Activated CD8-positive, alpha-beta memory T cell treated with anti-CD3 and anti-CD28 coated beads, Interleukin-2, amount 50 U/mL, for 48 hours (primary cell): ENCODE measurements at regions not wholly inside any gene's neighbourhood (a gene's known extent, or its start where the extent isn't known, plus 50 kb on each side); places are given as distances from the start of the nearest gene placed in this dataset.
"Not testable (repeated sequence)": the region's sequence is repeated elsewhere in the genome, so short reads cannot be mapped to it uniquely, and the experiment has no call there.

Source experiments
- DNase-seq: peaks from one replicate; pipeline ENCODE4 v3.0.0-alpha.2; 2020

DNA sequence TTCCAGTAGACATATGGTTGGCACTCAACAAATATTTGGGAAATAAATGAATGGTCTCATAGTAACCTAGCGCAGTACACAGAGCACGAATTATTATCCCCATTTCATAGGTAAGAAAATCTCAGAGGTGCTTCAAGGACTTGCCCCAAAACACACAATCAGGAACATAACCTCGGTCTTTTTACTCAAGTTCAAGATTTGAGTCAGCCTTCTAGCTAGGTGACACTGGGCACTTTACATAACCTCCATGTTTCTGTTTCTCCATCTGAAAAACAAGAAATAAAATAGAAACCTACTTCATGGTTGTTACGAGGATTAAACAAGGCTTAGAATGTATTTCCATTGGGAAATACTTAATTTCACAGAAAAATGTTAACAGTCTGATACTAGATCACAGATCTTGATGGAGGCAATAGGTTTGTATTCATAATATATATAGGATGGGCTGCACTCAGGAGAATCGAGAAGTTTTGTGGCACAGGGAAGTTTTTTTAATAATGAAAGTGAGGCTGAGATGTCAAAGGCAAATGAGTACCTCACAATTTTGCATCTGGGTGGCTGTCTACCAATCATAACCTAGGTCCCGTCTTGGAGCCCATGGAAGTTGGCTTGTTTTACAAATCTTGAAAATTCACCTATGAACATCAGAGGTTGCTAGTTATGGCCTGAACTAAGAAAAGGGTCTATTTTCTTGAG, 147.4 kb upstream of the ZC3H12C start:
- DNase-seq, result no peak

- peak; percentile 65 for DNase-seq
Measured at GRCh38 chr11:109946322-109946846, 146.8 kb upstream of the ZC3H12C start.

- no peak for DNase-seq
Measured at GRCh38 chr11:109954534-109954933, 138.7 kb upstream of the ZC3H12C start.

- DNase-seq, result no peak
Measured at GRCh38 chr11:109956124-109956793, 136.9 kb upstream of the ZC3H12C start.

DNA sequence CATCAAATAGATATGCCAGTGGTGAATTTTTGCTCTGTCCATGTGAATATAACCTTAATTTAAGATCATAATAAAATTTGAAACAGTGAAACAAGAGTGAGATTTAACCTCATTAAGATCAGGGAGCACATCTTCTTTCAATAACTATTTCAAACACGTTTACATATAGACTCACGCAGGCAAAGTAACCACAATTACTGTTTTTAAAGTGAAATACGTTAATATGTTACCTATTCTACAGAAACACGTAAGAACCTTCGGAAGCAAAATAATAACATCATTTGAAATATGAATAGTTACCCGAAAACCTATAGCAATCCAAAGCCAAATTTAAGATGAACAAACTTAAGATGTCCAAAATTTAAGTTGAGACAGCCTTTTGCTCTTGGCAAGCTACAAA, 136.2 kb upstream of the ZC3H12C start:
- no peak for DNase-seq

GRCh38 chr11:109957601-109958000, 135.6 kb upstream of the ZC3H12C start:
- no peak for DNase-seq

- no peak for DNase-seq
Measured at GRCh38 chr11:109958131-109958820, 134.9 kb upstream of the ZC3H12C start.

DNA sequence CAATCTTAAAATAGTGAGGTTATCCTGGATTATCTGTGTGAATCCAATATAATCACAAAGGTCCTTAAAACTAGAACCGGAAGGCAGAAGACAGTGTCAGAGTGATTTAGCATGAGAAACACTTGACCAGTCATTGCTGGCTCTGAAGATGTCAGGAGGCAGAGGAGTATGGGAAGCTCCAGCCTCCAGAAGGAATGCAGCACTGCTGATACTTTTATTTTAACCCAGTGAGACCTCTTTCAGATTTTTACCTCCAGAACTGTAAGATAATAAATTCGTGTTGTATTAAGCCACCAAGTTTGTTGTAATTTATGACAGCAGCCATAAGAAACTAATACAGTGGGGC, 134.4 kb upstream of the ZC3H12C start:
- DNase-seq, result no peak

GRCh38 chr11:109960831-109961230, 132.4 kb upstream of the ZC3H12C start:
- no peak for DNase-seq

DNA sequence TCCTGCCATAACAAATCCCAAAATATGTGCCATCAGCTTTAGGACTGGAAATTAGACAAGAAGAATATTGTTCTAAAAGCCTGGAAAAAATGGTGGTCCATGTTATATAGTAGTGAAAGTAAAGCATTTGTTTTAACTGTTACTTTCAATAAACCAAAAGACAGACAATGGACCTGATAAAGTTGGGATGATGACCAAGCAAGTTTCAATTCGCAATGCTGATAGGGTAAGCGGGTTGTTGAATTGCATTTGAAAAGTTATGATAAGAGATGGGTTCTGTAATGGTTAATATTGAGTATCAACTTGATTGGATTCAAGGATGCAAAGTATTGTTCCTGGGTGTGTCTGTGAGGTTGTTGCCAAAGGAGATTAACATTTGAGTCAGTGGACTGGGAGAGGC, 131.9 kb upstream of the ZC3H12C start:
- DNase-seq, result no peak

DNA sequence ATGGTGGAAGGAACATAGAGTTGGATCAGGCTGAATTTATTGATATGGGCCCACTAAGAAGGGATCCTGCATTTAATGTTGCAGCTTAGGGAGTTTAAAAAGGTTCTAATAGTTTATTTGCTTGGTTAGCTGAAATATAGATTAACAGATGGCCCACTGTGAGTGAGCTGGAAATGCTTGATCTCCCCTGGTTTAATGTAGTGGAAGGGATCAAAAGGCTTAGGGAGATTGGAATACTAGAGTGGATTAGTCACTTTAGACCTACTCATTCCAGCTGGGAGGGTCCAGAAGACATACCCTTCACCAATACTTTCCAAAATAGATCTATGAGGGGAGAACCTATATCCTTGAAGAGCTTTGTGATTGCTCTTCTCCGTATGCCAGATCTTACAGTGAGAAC, 130.1 kb upstream of the ZC3H12C start:
- DNase-seq, result no peak

DNA sequence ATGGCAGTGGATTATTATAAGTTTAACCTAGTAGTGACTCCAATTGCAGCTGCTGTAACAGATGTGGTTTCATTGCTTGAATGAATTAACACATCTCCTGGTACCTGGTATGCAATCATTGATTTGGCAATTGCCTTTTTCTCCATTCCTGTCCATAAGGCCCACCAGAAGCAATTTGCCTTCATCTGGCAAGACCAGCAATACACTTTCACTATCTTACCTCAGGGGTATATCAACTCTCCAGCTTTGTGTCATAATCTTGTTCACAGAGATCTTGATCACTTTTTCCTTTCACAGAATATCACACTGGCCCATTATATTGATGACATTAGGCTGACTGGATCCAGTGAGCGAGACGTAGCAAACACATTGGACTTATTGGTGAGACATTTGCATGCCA, 128.7 kb upstream of the ZC3H12C start:
- no peak for DNase-seq

- DNase-seq, result not testable (repeated sequence)
Measured at GRCh38 chr11:109965445-109965844, 127.7 kb upstream of the ZC3H12C start.

- not testable (repeated sequence) for DNase-seq
Measured at GRCh38 chr11:109965926-109966325, 127.3 kb upstream of the ZC3H12C start.

- not testable (repeated sequence) for DNase-seq
Measured at GRCh38 chr11:109967136-109967535, 126.1 kb upstream of the ZC3H12C start.

- no peak for DNase-seq
Measured at GRCh38 chr11:109968299-109968698, 124.9 kb upstream of the ZC3H12C start.

DNA sequence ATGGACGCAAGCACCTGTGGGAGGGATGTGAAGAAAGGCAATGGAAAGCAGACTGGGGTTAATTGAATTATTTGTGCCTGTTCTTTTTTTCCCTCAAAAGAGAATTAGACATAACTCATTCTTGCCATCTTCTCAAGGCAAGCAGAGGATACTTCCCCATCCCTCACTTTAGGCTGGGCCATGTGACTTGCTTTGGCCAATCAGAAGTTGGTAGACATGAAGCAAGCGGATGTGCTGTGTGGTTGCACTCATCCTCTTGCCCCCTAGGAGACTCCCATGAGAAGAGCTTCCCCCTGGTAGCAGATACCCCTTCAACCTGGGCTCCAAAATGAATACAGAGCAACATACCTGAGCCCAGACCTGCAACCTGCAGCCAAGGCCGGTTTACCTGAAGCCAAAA, 124.4 kb upstream of the ZC3H12C start:
- DNase-seq, result no peak

DNA sequence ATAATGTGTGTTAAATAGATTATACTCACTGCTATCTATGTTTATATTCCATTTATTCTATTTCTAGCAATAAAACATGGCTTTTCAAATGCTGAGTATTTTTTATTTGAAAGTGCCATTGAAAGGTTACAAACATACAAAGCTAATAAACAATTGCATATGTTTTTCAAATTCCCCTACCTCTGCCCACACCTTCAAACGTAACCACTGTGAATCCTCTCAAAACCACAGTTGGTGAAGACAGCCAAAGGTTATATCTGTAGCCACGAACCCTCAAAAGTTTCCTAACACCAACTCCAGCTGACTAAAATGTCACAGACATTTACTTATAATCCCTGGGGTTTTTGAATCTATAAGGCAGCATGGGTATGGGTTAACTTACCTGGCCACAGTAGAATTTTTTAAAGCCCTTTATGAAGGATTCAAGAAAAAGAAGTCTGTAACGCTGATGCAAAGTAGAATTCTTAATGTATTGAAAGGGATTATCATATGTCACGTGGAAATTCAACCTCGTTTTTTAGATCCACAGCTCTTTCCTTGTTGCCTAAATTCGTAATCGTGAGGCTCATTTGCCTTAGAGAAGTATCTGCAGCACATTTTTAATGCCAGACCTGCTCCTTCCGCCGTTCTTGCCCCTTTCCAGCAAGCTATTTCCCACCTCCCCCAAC, 122.5 kb upstream of the ZC3H12C start:
- no peak for DNase-seq

- DNase-seq, result no peak
Measured at GRCh38 chr11:109971184-109971523, 122.0 kb upstream of the ZC3H12C start.

DNA sequence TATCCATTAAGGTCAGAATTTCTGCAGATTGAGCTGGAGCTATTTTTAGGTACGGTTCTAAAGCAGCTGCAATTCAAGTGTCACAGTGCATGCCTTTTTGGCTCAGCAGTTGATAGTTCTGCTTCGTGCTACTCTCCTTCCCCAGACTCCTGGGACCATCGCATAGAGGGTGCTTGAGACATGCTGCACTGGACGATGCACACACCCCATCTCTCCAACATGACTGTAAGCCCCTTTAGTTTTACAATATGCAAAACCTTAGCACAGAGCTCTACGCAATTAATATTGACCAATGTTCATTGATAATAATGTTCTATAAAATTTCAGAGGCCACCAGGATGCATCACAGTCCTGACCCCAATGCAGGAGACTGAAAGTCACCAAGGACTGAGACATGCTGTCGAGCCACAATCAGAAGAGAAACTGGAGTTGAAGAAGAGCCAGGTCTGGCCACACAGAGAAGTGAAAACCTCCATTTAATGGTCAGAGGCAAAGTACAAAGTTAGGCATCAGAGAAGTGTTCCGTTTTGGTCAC, 120.9 kb upstream of the ZC3H12C start:
- no peak for DNase-seq

- DNase-seq, result no peak
Measured at GRCh38 chr11:109972939-109973338, 120.3 kb upstream of the ZC3H12C start.

DNA sequence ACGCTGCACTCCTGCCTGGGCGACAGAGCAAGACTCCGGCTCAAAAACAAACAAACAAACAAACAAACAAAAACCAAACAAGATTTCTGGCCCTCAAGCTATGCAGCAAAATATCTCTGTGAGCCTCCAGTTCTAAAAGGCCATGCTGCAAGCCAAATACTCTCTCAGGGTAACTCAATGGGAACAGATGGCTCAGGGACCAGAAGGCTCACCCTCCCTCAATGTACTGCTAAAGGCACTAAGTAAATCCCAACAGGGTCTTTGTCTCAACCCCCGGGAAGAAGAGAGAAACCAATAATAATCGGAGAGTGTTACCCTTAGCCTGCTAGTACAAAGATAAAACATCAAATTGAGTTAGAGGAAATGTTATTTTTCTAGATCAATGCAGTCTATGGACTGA, 119.7 kb upstream of the ZC3H12C start:
- no peak for DNase-seq

GRCh38 chr11:109974523-109974922, 118.7 kb upstream of the ZC3H12C start:
- DNase-seq, result no peak
